Upper lobe of left lung (tissue), 4 donors: ENCODE measurements at regions not wholly inside any gene's neighbourhood (a gene's known extent, or its start where the extent isn't known, plus 50 kb on each side); places are given as distances from the start of the nearest gene placed in this dataset.

Experiments
- EP300 ChIP-seq, 4 donors: sonication (generic); formaldehyde crosslinking; IDR thresholded peaks; one replicate each; pipeline ENCODE4 v1.5.1; 2017; ENCODE audit warnings: antibody characterized with exemption in 4 of 4, control low read depth in 2 of 4
- POLR2A ChIP-seq, 4 donors: fragments of 450-650 bp; IDR thresholded peaks; one replicate each; pipeline ENCODE4 v1.5.1; 2016 to 2017; ENCODE audit warnings: antibody characterized with exemption in 4 of 4, mild to moderate bottlenecking in 2 of 4
- POLR2AphosphoS5 ChIP-seq, 2 donors: sonication (generic); formaldehyde crosslinking; IDR thresholded peaks; one replicate each; pipeline ENCODE4 v1.5.1; 2017; ENCODE audit warnings: antibody characterized with exemption in 2 of 2
- TF ChIP-seq, protein P1 (sequence below), 6 experiments: fragments of 450-650 bp in 4 of 6; fragments of 200-600 bp in 2 of 6; sonication (generic) in 2 of 6; IDR thresholded peaks; one replicate each; pipeline ENCODE4 v1.5.1; 2016 to 2019; ENCODE audit warnings: antibody characterized with exemption in 6 of 6

DNA sequence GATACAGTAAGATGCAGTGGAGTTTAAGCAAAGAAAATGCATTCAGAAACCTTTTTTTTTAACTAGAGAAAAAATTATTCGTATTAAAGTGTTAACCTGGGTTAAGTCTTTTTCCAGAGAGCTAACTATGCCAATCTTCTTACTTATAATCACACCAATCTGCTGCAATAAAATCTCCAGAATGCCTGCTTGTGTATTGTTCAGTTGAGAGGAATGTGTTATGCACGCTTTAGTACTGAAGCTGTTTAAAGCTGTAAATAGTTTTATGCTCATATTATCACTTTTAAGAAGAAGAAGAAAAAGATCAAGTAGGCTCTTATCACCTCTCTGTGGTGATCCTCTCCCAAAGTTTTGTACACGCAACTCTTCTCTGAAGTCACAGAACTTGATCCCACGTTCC lies 528.7 kb downstream of the RFC3 start:
- no peak for TF ChIP-seq POLR2A (IDR thresholded peaks at IDR 0.05)
- TF ChIP-seq EP300 (IDR thresholded peaks at IDR 0.05) = no peak
- TF ChIP-seq, protein P1, sequence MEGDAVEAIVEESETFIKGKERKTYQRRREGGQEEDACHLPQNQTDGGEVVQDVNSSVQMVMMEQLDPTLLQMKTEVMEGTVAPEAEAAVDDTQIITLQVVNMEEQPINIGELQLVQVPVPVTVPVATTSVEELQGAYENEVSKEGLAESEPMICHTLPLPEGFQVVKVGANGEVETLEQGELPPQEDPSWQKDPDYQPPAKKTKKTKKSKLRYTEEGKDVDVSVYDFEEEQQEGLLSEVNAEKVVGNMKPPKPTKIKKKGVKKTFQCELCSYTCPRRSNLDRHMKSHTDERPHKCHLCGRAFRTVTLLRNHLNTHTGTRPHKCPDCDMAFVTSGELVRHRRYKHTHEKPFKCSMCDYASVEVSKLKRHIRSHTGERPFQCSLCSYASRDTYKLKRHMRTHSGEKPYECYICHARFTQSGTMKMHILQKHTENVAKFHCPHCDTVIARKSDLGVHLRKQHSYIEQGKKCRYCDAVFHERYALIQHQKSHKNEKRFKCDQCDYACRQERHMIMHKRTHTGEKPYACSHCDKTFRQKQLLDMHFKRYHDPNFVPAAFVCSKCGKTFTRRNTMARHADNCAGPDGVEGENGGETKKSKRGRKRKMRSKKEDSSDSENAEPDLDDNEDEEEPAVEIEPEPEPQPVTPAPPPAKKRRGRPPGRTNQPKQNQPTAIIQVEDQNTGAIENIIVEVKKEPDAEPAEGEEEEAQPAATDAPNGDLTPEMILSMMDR (IDR thresholded peaks at IDR 0.05) = no peak
- TF ChIP-seq POLR2AphosphoS5 (IDR thresholded peaks at IDR 0.05) = no peak
